ENCODE measurements at regions not wholly inside any gene's neighbourhood (a gene's known extent, or its start where the extent isn't known, plus 50 kb on each side); places are given as distances from the start of the nearest gene placed in this dataset.

DNA sequence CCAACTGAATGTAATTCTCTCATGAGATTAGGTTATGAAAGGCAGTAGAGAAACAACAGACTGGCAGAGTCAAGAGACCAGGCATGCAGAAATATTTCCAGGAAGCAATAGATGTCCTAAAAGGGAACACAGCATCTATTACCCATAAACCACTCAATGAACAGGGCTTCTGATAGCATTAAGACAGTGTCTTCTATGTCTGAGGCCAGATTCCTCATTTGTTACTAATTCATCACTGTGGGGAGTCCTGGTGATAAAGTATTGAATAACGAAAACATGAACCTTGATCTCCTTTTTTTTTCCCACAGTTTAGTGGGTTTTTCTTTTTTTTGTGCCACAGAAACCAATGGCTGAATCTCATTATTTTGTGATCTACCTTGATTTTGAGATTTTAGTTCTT, 339.0 kb downstream of the METTL15 start:
- POLR2A ChIA-PET, result no interaction called here
- ATAC-seq (replicated peaks in 1 of 4), result no peak
- Histone ChIP-seq H3K4me1 (ENCODE audit: control insufficient read depth in 1 of 2, extremely low read depth in 1 of 2, insufficient read depth in 2 of 2, low read length in 2 of 2) (no peaks in the 10 kb centered on the region), H3K36me3 (ENCODE audit: control insufficient read depth in 2 of 2, extremely low read depth in 1 of 2, insufficient read depth in 1 of 2, low read length in 1 of 2) (no peaks in the 10 kb centered on the region), H3K4me3 (ENCODE audit: control insufficient read depth in 1 of 2, extremely low read depth in 1 of 2, low read length in 1 of 2) (no peak overlapping the region), H3K27ac (ENCODE audit: low read length) (no peak overlapping the region), H3K27me3 (replicated peaks in 1 of 2; ENCODE audit: control insufficient read depth in 2 of 2, extremely low read depth in 1 of 2, insufficient read depth in 2 of 2, low read length in 1 of 2) (no peaks in the 10 kb centered on the region), H3K9me3 (no peaks in the 10 kb centered on the region)
- CTCF ChIA-PET, result no interaction called here
- H3K4me3 Mint-ChIP-seq, result no peak overlapping the region
- DNase-seq, result no peak
- no peaks in the 10 kb centered on the region for H3K27me3 Mint-ChIP-seq
- H3K36me3 Mint-ChIP-seq, result no peaks in the 10 kb centered on the region
- no peaks in the 10 kb centered on the region for H3K4me1 Mint-ChIP-seq
- no CpG with 5 or more reads among the region's 1 CpG for WGBS (ENCODE audit: insufficient coverage)
- H3K27ac Mint-ChIP-seq, result no peak overlapping the region
- H3K9me3 Mint-ChIP-seq, result peaks cover 0 to 3% (median 2%) of the 10 kb centered on the region in 3 donors

- Mint-ChIP-seq H3K36me3 (no peaks in the 10 kb centered on the region), H3K4me1 (no peaks in the 10 kb centered on the region), H3K27me3 (no peaks in the 10 kb centered on the region), H3K27ac (no peak overlapping the region), H3K4me3 (no peak overlapping the region), H3K9me3 (no peaks in the 10 kb centered on the region)
- H3K27ac ChIP-seq (ENCODE audit: low read length), result no peak overlapping the region
- H3K4me1 ChIP-seq (ENCODE audit: control insufficient read depth in 1 of 2, extremely low read depth in 1 of 2, insufficient read depth in 2 of 2, low read length in 2 of 2), result no peaks in the 10 kb centered on the region
- WGBS (ENCODE audit: insufficient coverage), result no CpG with 5 or more reads among the region's 2 CpGs
- ChIA-PET POLR2A (interaction anchor here in 1 of 2 donors (0.6 kb wide), 1 partner anchor 24 kb away, joined by 3 read pairs; no protein-coding TSS in a partner anchor), CTCF (no interaction called here)
- no peak overlapping the region for H3K4me3 ChIP-seq (ENCODE audit: control insufficient read depth in 1 of 2, extremely low read depth in 1 of 2, low read length in 1 of 2)
- no peaks in the 10 kb centered on the region for H3K27me3 ChIP-seq (replicated peaks in 1 of 2; ENCODE audit: control insufficient read depth in 2 of 2, extremely low read depth in 1 of 2, insufficient read depth in 2 of 2, low read length in 1 of 2)
- no peaks in the 10 kb centered on the region for H3K36me3 ChIP-seq (ENCODE audit: control insufficient read depth in 2 of 2, extremely low read depth in 1 of 2, insufficient read depth in 1 of 2, low read length in 1 of 2)
- no peak for DNase-seq
- no peak for ATAC-seq (replicated peaks in 1 of 4)
- no peaks in the 10 kb centered on the region for H3K9me3 ChIP-seq
Measured at GRCh38 chr11:28442131-28442530, 333.9 kb downstream of the METTL15 start.

DNA sequence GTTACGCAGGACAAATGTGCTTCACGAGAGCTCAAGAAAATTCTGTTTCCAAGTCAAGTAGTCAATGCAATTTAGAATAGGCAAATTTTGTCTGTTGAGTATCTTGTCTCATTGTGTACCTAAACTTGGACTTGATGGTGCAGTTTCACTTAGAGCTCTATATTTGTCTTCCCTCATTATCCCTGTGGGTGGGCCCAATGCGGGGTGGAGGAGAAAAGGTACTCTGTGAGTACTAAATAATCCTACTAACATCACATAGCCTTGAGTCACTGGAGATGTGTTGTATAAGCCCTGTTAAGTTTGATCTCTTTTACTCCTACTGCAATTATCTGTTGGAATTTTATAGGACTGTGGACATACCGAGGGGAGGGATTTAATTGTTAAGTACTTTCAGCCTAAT, 331.2 kb downstream of the METTL15 start:
- no peak for ATAC-seq (replicated peaks in 1 of 4)
- CTCF ChIA-PET, result no interaction called here
- WGBS (ENCODE audit: insufficient coverage), result 100% methylated on average over 3 of the region's 4 CpGs

DNA sequence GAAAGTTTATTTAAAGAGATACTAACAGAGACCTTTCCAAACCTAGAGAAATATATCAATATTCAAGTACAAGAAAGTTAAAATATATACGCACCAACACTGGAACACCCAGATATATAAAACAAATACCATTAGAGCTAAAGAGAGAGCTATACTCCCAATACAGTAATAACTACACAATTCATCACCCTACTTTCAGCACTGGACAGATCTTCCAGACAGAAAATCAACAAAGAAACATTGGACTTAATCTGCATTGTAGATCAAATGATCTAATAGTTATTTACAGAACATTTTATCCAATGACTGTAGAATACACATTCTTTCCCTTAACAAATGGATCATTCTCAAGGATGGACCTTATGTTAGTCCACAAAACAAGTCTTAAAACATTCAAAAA, 311.9 kb downstream of the METTL15 start:
- Histone ChIP-seq H3K27me3 (replicated peaks in 1 of 2; ENCODE audit: control insufficient read depth in 2 of 2, extremely low read depth in 1 of 2, insufficient read depth in 2 of 2, low read length in 1 of 2) (no peaks in the 10 kb centered on the region), H3K4me1 (ENCODE audit: control insufficient read depth in 1 of 2, extremely low read depth in 1 of 2, insufficient read depth in 2 of 2, low read length in 2 of 2) (no peaks in the 10 kb centered on the region), H3K27ac (ENCODE audit: low read length) (no peak overlapping the region), H3K9me3 (no peaks in the 10 kb centered on the region), H3K4me3 (ENCODE audit: control insufficient read depth in 1 of 2, extremely low read depth in 1 of 2, low read length in 1 of 2) (no peak overlapping the region), H3K36me3 (ENCODE audit: control insufficient read depth in 2 of 2, extremely low read depth in 1 of 2, insufficient read depth in 1 of 2, low read length in 1 of 2) (no peaks in the 10 kb centered on the region)
- ChIA-PET POLR2A (no interaction called here), CTCF (no interaction called here)
- Mint-ChIP-seq H3K4me1 (no peaks in the 10 kb centered on the region), H3K27me3 (no peaks in the 10 kb centered on the region), H3K4me3 (no peak overlapping the region), H3K27ac (no peak overlapping the region), H3K36me3 (no peaks in the 10 kb centered on the region), H3K9me3 (peaks cover 9 to 15% (median 13%) of the 10 kb centered on the region in 3 donors)
- ATAC-seq (replicated peaks in 1 of 4) (no peak), DNase-seq (no peak)
- no CpG with 5 or more reads among the region's 1 CpG for WGBS (ENCODE audit: insufficient coverage)

More for the DNA sequence above, 331.2 kb downstream of the METTL15 start:
- Histone ChIP-seq H3K27ac (ENCODE audit: low read length) (no peak overlapping the region), H3K36me3 (ENCODE audit: control insufficient read depth in 2 of 2, extremely low read depth in 1 of 2, insufficient read depth in 1 of 2, low read length in 1 of 2) (no peaks in the 10 kb centered on the region), H3K27me3 (replicated peaks in 1 of 2; ENCODE audit: control insufficient read depth in 2 of 2, extremely low read depth in 1 of 2, insufficient read depth in 2 of 2, low read length in 1 of 2) (no peaks in the 10 kb centered on the region), H3K9me3 (no peaks in the 10 kb centered on the region), H3K4me3 (ENCODE audit: control insufficient read depth in 1 of 2, extremely low read depth in 1 of 2, low read length in 1 of 2) (no peak overlapping the region), H3K4me1 (ENCODE audit: control insufficient read depth in 1 of 2, extremely low read depth in 1 of 2, insufficient read depth in 2 of 2, low read length in 2 of 2) (no peaks in the 10 kb centered on the region)
- Mint-ChIP-seq H3K4me3 (no peak overlapping the region), H3K27ac (no peak overlapping the region), H3K36me3 (no peaks in the 10 kb centered on the region), H3K4me1 (no peaks in the 10 kb centered on the region), H3K27me3 (no peaks in the 10 kb centered on the region), H3K9me3 (peaks cover 0 to 7% (median 3%) of the 10 kb centered on the region in 3 donors)
- DNase-seq, result no peak
- POLR2A ChIA-PET, result no interaction called here

DNA sequence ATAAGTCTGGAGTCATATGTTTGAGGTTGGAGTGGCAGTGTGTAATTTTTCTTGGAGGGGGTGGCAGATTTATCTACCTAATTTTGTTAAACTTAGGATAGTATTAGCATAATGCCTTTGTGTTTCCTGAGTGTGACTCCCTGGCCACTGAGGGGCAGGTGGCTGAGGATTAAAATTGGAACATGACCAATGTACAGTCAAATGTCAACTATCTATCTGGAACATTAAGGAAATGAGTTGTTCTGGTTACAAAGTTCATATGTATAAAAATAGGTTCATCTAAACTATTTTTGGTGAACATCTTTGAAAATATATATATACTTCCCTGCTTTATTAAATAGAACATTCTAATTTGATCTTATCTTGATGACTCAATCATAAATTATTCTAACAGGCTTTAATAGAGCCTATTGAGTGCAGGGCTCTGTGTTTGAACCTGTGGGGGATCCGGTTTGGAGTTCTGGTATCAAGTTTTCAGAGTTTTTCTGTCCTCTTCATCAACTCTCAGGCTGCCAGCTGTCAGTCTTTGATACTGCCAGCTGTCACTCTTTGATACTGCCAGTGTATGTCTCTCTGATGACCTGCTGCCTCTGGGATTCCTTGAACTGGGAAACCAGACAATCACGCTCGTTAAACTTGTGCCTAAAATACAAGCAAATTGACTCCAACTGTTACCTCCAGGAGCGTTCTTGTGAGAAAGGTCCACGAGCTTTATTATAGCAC, 309.6 kb downstream of the METTL15 start:
- WGBS (ENCODE audit: insufficient coverage), result 67% methylated on average over 1 of the region's 5 CpGs
- Mint-ChIP-seq H3K27ac (no peak overlapping the region), H3K9me3 (peaks cover 9 to 15% (median 13%) of the 10 kb centered on the region in 3 donors), H3K4me1 (no peaks in the 10 kb centered on the region), H3K36me3 (no peaks in the 10 kb centered on the region), H3K4me3 (no peak overlapping the region), H3K27me3 (no peaks in the 10 kb centered on the region)
- ChIA-PET CTCF (no interaction called here), POLR2A (interaction anchor here in 1 of 2 donors (0.6 kb wide), 1 partner anchor 25 kb away, joined by 3 read pairs; no protein-coding TSS in a partner anchor)
- no peak overlapping the region for H3K4me3 ChIP-seq (ENCODE audit: control insufficient read depth in 1 of 2, extremely low read depth in 1 of 2, low read length in 1 of 2)
- H3K27me3 ChIP-seq (replicated peaks in 1 of 2; ENCODE audit: control insufficient read depth in 2 of 2, extremely low read depth in 1 of 2, insufficient read depth in 2 of 2, low read length in 1 of 2), result no peaks in the 10 kb centered on the region
- DNase-seq (no peak), ATAC-seq (replicated peaks in 1 of 4) (no peak)
- H3K4me1 ChIP-seq (ENCODE audit: control insufficient read depth in 1 of 2, extremely low read depth in 1 of 2, insufficient read depth in 2 of 2, low read length in 2 of 2), result no peaks in the 10 kb centered on the region
- H3K36me3 ChIP-seq (ENCODE audit: control insufficient read depth in 2 of 2, extremely low read depth in 1 of 2, insufficient read depth in 1 of 2, low read length in 1 of 2), result no peaks in the 10 kb centered on the region
- no peak overlapping the region for H3K27ac ChIP-seq (ENCODE audit: low read length)
- no peaks in the 10 kb centered on the region for H3K9me3 ChIP-seq

- ChIA-PET POLR2A (no interaction called here), CTCF (no interaction called here)
- Mint-ChIP-seq H3K27ac (no peak overlapping the region), H3K36me3 (no peaks in the 10 kb centered on the region), H3K4me1 (no peaks in the 10 kb centered on the region), H3K27me3 (no peaks in the 10 kb centered on the region), H3K4me3 (no peak overlapping the region), H3K9me3 (peaks cover 0 to 3% (median 0%) of the 10 kb centered on the region in 3 donors)
- Histone ChIP-seq H3K4me3 (ENCODE audit: control insufficient read depth in 1 of 2, extremely low read depth in 1 of 2, low read length in 1 of 2) (no peak overlapping the region), H3K9me3 (no peaks in the 10 kb centered on the region), H3K27me3 (replicated peaks in 1 of 2; ENCODE audit: control insufficient read depth in 2 of 2, extremely low read depth in 1 of 2, insufficient read depth in 2 of 2, low read length in 1 of 2) (no peaks in the 10 kb centered on the region), H3K36me3 (ENCODE audit: control insufficient read depth in 2 of 2, extremely low read depth in 1 of 2, insufficient read depth in 1 of 2, low read length in 1 of 2) (no peaks in the 10 kb centered on the region), H3K4me1 (ENCODE audit: control insufficient read depth in 1 of 2, extremely low read depth in 1 of 2, insufficient read depth in 2 of 2, low read length in 2 of 2) (no peaks in the 10 kb centered on the region), H3K27ac (ENCODE audit: low read length) (no peak overlapping the region)
- DNase-seq (no peak), ATAC-seq (replicated peaks in 1 of 4) (no peak)
Measured at GRCh38 chr11:28412029-28412428, 303.8 kb downstream of the METTL15 start.

GRCh38 chr11:28401446-28401845, 293.3 kb downstream of the METTL15 start:
- CTCF ChIA-PET, result interaction anchor here in 1 of 2 donors (0.6 kb wide), 1 partner anchor 8 kb away, joined by 5 read pairs; no protein-coding TSS in a partner anchor
- ATAC-seq (replicated peaks in 1 of 4) (no peak), DNase-seq (no peak)
- POLR2A ChIA-PET, result no interaction called here
- Histone ChIP-seq H3K27ac (ENCODE audit: low read length) (no peak overlapping the region), H3K9me3 (no peaks in the 10 kb centered on the region), H3K4me1 (ENCODE audit: control insufficient read depth in 1 of 2, extremely low read depth in 1 of 2, insufficient read depth in 2 of 2, low read length in 2 of 2) (no peaks in the 10 kb centered on the region), H3K36me3 (ENCODE audit: control insufficient read depth in 2 of 2, extremely low read depth in 1 of 2, insufficient read depth in 1 of 2, low read length in 1 of 2) (no peaks in the 10 kb centered on the region), H3K4me3 (ENCODE audit: control insufficient read depth in 1 of 2, extremely low read depth in 1 of 2, low read length in 1 of 2) (no peak overlapping the region), H3K27me3 (replicated peaks in 1 of 2; ENCODE audit: control insufficient read depth in 2 of 2, extremely low read depth in 1 of 2, insufficient read depth in 2 of 2, low read length in 1 of 2) (no peaks in the 10 kb centered on the region)
- no peak overlapping the region for H3K4me3 Mint-ChIP-seq
- WGBS (ENCODE audit: insufficient coverage), result 40% methylated on average over 1 of the region's 3 CpGs
- H3K4me1 Mint-ChIP-seq, result no peaks in the 10 kb centered on the region
- no peak overlapping the region for H3K27ac Mint-ChIP-seq
- H3K27me3 Mint-ChIP-seq, result no peaks in the 10 kb centered on the region
- no peaks in the 10 kb centered on the region for H3K36me3 Mint-ChIP-seq
- H3K9me3 Mint-ChIP-seq, result no peaks in the 10 kb centered on the region
